ENCODE measurements at regions not wholly inside any gene's neighbourhood (a gene's known extent, or its start where the extent isn't known, plus 50 kb on each side); places are given as distances from the start of the nearest gene placed in this dataset.
"Not testable (repeated sequence)": the region's sequence is repeated elsewhere in the genome, so short reads cannot be mapped to it uniquely, and the experiment has no call there.

DNA sequence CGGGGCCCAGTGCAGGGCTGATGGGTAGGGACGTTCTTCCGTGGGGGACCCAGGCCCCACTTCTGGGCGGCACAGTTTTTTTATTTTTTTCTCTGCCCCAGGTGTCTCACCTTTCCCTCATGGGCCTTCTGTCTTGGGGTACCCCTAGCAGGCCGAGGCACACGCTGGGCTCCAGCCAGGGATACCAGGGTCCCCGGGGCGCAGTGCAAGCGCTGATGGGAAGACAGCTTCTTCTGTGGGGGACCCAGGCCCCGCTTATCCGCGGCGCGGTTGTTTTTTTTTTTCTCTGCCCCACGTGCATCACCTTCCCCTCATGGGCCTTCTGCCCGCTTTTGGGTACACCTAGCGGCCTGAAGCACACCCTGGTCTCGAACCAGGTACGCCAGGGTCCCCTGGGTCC, 1481.0 kb upstream of the TPTE start:
- POLR2A ChIA-PET; DNase-seq; H3K36me3 ChIP-seq (ENCODE audit: control insufficient read depth in 4 of 4, insufficient read depth in 4 of 4, low read length in 3 of 4); H3K4me1 ChIP-seq (ENCODE audit: control extremely low read depth in 1 of 4, control insufficient read depth in 4 of 4, insufficient read depth in 4 of 4, low read length in 3 of 4); H3K27ac ChIP-seq (ENCODE audit: insufficient read depth in 1 of 2, low read depth in 1 of 2, low read length in 2 of 2, poor library complexity in 1 of 2, severe bottlenecking in 2 of 2); CTCF ChIA-PET; H3K4me3 ChIP-seq (ENCODE audit: control insufficient read depth in 1 of 7, extremely low read depth in 1 of 7, insufficient read depth in 4 of 7, low read depth in 2 of 7, low read length in 6 of 7); H3K27me3 ChIP-seq (replicated peaks in 2 of 5; ENCODE audit: control insufficient read depth in 4 of 5, insufficient read depth in 5 of 5, low read length in 4 of 5): not testable (repeated sequence)
- WGBS (ENCODE audit: insufficient coverage) = 69% methylated on average over 7 of the region's 19 CpGs
- H3K9me3 ChIP-seq (ENCODE audit: control extremely low read depth in 1 of 5, control insufficient read depth in 4 of 5, insufficient read depth in 2 of 5, low read depth in 1 of 5, low read length in 4 of 5) = peaks cover 0 to 13% (median 7%) of the 10 kb centered on the region in 5 experiments

DNA sequence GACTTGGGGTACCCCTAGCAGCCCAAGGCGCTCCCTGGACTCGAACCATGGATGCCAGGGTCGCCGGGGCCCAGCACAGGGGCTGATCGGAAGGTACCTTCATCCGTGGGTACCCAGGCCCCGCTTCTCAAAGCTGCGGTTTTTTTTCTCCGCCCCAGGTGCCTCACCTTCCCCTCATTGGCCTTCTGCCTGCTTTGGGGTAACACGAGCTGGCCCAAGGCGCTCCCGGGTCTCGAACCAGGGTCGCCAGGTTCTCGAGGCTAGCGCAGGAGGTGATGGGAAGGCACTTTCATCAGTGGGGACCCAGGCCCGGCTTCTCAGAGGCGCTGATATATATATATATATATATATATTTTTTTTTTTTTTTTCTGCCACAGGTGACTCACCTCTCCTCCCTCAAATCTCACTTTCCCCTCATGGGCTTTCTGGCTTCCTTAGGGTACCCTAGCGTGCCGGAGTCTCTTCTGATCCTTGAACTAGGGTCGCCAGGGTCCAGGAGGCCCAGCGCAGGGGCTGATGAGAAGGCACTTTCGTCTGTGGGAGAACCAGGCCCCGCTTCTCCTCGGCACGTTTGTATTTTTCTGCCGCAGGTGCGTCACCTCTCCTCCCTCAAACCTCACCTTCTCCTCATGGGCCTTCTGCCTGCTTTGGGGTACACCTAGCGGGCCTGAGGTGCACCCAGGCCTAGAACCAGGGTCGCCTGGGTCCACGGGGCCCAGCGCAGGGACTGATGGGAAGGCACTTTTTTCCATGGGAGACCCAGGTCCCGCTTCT, 1480.0 kb upstream of the TPTE start:
- H3K36me3 ChIP-seq (ENCODE audit: control insufficient read depth in 4 of 4, insufficient read depth in 4 of 4, low read length in 3 of 4); H3K27ac ChIP-seq (ENCODE audit: insufficient read depth in 1 of 2, low read depth in 1 of 2, low read length in 2 of 2, poor library complexity in 1 of 2, severe bottlenecking in 2 of 2); POLR2A ChIA-PET; H3K4me3 ChIP-seq (ENCODE audit: control insufficient read depth in 1 of 7, extremely low read depth in 1 of 7, insufficient read depth in 4 of 7, low read depth in 2 of 7, low read length in 6 of 7); H3K4me1 ChIP-seq (ENCODE audit: control extremely low read depth in 1 of 4, control insufficient read depth in 4 of 4, insufficient read depth in 4 of 4, low read length in 3 of 4); H3K27me3 ChIP-seq (replicated peaks in 2 of 5; ENCODE audit: control insufficient read depth in 4 of 5, insufficient read depth in 5 of 5, low read length in 4 of 5); CTCF ChIA-PET; DNase-seq: not testable (repeated sequence)
- peaks cover 0 to 11% (median 7%) of the 10 kb centered on the region in 5 experiments for H3K9me3 ChIP-seq (ENCODE audit: control extremely low read depth in 1 of 5, control insufficient read depth in 4 of 5, insufficient read depth in 2 of 5, low read depth in 1 of 5, low read length in 4 of 5)
- no CpG with 5 or more reads among the region's 33 CpGs for WGBS (ENCODE audit: insufficient coverage)

DNA sequence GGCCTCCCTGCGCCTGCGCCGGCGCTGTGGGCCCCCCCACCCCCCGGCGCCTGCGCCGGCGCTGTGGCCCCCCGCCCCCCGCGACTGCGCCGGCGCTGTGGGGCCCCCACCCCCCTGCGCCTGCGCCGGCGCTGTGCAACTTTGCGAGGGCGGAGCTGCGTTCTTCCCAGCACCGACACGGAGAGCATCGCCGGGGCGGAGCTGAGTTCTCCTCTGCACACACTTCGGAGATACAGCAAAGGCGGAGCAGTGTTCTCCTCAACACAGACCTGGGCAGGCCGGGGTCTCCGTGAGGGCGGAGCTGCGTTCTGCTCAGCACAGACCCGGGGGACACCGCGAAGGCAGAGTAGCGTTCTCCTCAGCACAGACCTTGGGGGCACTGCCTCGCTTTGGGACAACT, 1478.3 kb upstream of the TPTE start:
- DNase-seq; H3K36me3 ChIP-seq (ENCODE audit: control insufficient read depth in 4 of 4, insufficient read depth in 4 of 4, low read length in 3 of 4); POLR2A ChIA-PET; H3K27me3 ChIP-seq (replicated peaks in 2 of 5; ENCODE audit: control insufficient read depth in 4 of 5, insufficient read depth in 5 of 5, low read length in 4 of 5); H3K4me3 ChIP-seq (ENCODE audit: control insufficient read depth in 1 of 7, extremely low read depth in 1 of 7, insufficient read depth in 4 of 7, low read depth in 2 of 7, low read length in 6 of 7); H3K27ac ChIP-seq (ENCODE audit: insufficient read depth in 1 of 2, low read depth in 1 of 2, low read length in 2 of 2, poor library complexity in 1 of 2, severe bottlenecking in 2 of 2); CTCF ChIA-PET; H3K4me1 ChIP-seq (ENCODE audit: control extremely low read depth in 1 of 4, control insufficient read depth in 4 of 4, insufficient read depth in 4 of 4, low read length in 3 of 4): not testable (repeated sequence)
- peaks cover 0 to 11% (median 7%) of the 10 kb centered on the region in 5 experiments for H3K9me3 ChIP-seq (ENCODE audit: control extremely low read depth in 1 of 5, control insufficient read depth in 4 of 5, insufficient read depth in 2 of 5, low read depth in 1 of 5, low read length in 4 of 5)
- no CpG with 5 or more reads among the region's 38 CpGs for WGBS (ENCODE audit: insufficient coverage)

DNA sequence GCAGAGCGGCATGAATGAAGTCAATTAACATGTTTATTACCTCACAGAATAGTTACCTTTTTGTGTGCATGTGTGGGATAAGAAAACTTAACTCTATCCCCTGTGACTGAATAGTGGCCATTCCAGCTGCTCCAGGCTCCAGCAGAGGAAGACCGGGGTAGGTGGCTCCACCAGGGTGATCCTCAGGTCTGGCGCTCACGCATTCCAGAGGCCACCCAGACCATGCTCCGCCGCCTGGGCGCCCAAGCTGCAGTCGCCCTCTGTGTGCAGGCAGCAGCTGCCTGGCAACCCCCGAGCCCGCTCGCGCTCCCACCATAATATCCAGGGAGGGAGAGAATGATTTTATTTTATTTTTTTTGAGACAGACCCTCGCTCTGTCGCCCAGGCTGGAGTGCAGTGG, 1474.5 kb upstream of the TPTE start:
- H3K36me3 ChIP-seq (ENCODE audit: control insufficient read depth in 4 of 4, insufficient read depth in 4 of 4, low read length in 3 of 4); H3K27me3 ChIP-seq (replicated peaks in 2 of 5; ENCODE audit: control insufficient read depth in 4 of 5, insufficient read depth in 5 of 5, low read length in 4 of 5); H3K9me3 ChIP-seq (ENCODE audit: control extremely low read depth in 1 of 5, control insufficient read depth in 4 of 5, insufficient read depth in 2 of 5, low read depth in 1 of 5, low read length in 4 of 5); H3K4me3 ChIP-seq (ENCODE audit: control insufficient read depth in 1 of 7, extremely low read depth in 1 of 7, insufficient read depth in 4 of 7, low read depth in 2 of 7, low read length in 6 of 7); CTCF ChIA-PET; H3K4me1 ChIP-seq (ENCODE audit: control extremely low read depth in 1 of 4, control insufficient read depth in 4 of 4, insufficient read depth in 4 of 4, low read length in 3 of 4); POLR2A ChIA-PET; H3K27ac ChIP-seq (ENCODE audit: insufficient read depth in 1 of 2, low read depth in 1 of 2, low read length in 2 of 2, poor library complexity in 1 of 2, severe bottlenecking in 2 of 2); DNase-seq: not testable (repeated sequence)
- WGBS (ENCODE audit: insufficient coverage) = no CpG with 5 or more reads among the region's 14 CpGs

DNA sequence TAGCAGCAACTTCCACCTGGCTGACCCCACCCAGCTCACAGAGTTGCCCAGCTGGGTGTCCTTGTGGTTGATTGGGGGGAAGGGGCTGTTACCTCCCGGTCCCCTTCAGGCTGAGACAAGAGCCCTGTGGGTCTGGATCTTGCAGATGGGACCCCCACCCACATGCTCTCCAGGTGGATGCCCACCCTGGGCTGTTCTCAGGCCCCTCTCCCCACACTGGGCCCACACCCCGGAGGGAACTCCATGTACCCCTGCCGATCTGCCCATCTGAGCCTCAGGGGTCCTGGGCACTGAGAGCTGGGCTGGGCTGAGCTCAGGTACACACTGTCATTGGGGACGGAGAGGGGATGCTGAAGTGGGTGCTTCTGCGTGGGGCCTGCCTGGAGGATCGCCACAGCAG, 1453.9 kb upstream of the TPTE start:
- H3K27ac ChIP-seq (ENCODE audit: insufficient read depth in 1 of 2, low read depth in 1 of 2, low read length in 2 of 2, poor library complexity in 1 of 2, severe bottlenecking in 2 of 2); POLR2A ChIA-PET; CTCF ChIA-PET; H3K4me3 ChIP-seq (ENCODE audit: control insufficient read depth in 1 of 7, extremely low read depth in 1 of 7, insufficient read depth in 4 of 7, low read depth in 2 of 7, low read length in 6 of 7); DNase-seq; H3K9me3 ChIP-seq (ENCODE audit: control extremely low read depth in 1 of 5, control insufficient read depth in 4 of 5, insufficient read depth in 2 of 5, low read depth in 1 of 5, low read length in 4 of 5); H3K4me1 ChIP-seq (ENCODE audit: control extremely low read depth in 1 of 4, control insufficient read depth in 4 of 4, insufficient read depth in 4 of 4, low read length in 3 of 4); H3K27me3 ChIP-seq (replicated peaks in 2 of 5; ENCODE audit: control insufficient read depth in 4 of 5, insufficient read depth in 5 of 5, low read length in 4 of 5); H3K36me3 ChIP-seq (ENCODE audit: control insufficient read depth in 4 of 4, insufficient read depth in 4 of 4, low read length in 3 of 4): not testable (repeated sequence)
- WGBS (ENCODE audit: insufficient coverage) = no CpG with 5 or more reads among the region's 6 CpGs

DNA sequence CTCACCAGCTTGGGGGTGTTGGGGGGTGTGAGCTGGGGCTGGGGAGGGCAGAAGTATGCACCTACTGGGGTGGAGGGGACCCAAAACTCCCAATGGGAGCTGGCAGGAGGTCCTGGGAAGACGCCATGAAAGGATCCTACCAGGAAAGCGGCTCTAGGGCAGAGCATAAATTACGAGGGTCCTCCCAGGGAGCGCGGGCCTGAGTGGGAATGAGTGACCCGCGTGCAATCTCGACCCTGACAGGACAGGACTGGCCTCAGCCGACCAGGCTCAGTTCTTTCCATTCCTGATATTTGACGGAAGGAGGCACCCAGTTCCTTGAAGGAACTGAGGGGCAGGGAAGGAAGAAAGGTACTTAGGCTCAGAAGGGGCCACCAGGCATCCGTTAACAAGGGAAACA, 1452.8 kb upstream of the TPTE start:
- DNase-seq; H3K27ac ChIP-seq (ENCODE audit: insufficient read depth in 1 of 2, low read depth in 1 of 2, low read length in 2 of 2, poor library complexity in 1 of 2, severe bottlenecking in 2 of 2); H3K36me3 ChIP-seq (ENCODE audit: control insufficient read depth in 4 of 4, insufficient read depth in 4 of 4, low read length in 3 of 4); H3K4me3 ChIP-seq (ENCODE audit: control insufficient read depth in 1 of 7, extremely low read depth in 1 of 7, insufficient read depth in 4 of 7, low read depth in 2 of 7, low read length in 6 of 7); CTCF ChIA-PET; H3K4me1 ChIP-seq (ENCODE audit: control extremely low read depth in 1 of 4, control insufficient read depth in 4 of 4, insufficient read depth in 4 of 4, low read length in 3 of 4); POLR2A ChIA-PET; H3K27me3 ChIP-seq (replicated peaks in 2 of 5; ENCODE audit: control insufficient read depth in 4 of 5, insufficient read depth in 5 of 5, low read length in 4 of 5); H3K9me3 ChIP-seq (ENCODE audit: control extremely low read depth in 1 of 5, control insufficient read depth in 4 of 5, insufficient read depth in 2 of 5, low read depth in 1 of 5, low read length in 4 of 5): not testable (repeated sequence)
- WGBS (ENCODE audit: insufficient coverage) = no CpG with 5 or more reads among the region's 11 CpGs

DNA sequence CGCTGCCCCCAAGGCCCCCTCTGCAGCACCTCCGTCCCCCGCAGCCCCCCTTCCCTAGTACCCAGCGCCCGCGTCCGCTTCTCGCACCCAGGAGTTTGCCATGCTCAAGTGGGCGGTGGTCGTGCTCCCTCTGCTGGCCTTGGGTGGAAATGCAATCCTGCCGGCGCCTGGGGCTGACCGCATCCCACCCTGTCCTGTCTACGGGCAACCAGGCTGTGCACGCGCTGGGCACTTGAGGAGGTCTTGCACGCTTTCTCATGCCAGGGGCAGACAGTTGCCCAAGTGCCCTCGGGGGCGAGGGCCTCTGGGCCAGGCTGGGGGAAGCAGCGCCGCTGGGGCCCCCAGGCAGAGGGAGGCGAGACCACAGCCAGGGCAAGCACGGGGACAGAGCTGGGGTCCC, 1450.7 kb upstream of the TPTE start:
- CTCF ChIA-PET; H3K27ac ChIP-seq (ENCODE audit: insufficient read depth in 1 of 2, low read depth in 1 of 2, low read length in 2 of 2, poor library complexity in 1 of 2, severe bottlenecking in 2 of 2): not testable (repeated sequence)
- no CpG with 5 or more reads among the region's 23 CpGs for WGBS (ENCODE audit: insufficient coverage)

More for the DNA sequence above, 1450.7 kb upstream of the TPTE start:
- H3K4me3 ChIP-seq (ENCODE audit: control insufficient read depth in 1 of 7, extremely low read depth in 1 of 7, insufficient read depth in 4 of 7, low read depth in 2 of 7, low read length in 6 of 7); H3K9me3 ChIP-seq (ENCODE audit: control extremely low read depth in 1 of 5, control insufficient read depth in 4 of 5, insufficient read depth in 2 of 5, low read depth in 1 of 5, low read length in 4 of 5); H3K36me3 ChIP-seq (ENCODE audit: control insufficient read depth in 4 of 4, insufficient read depth in 4 of 4, low read length in 3 of 4); H3K27me3 ChIP-seq (replicated peaks in 2 of 5; ENCODE audit: control insufficient read depth in 4 of 5, insufficient read depth in 5 of 5, low read length in 4 of 5); H3K4me1 ChIP-seq (ENCODE audit: control extremely low read depth in 1 of 4, control insufficient read depth in 4 of 4, insufficient read depth in 4 of 4, low read length in 3 of 4); POLR2A ChIA-PET; DNase-seq: not testable (repeated sequence)
